ENCODE measurements at regions not wholly inside any gene's neighbourhood (a gene's known extent, or its start where the extent isn't known, plus 50 kb on each side); places are given as distances from the start of the nearest gene placed in this dataset.

GRCh38 chr11:122024278-122024677, 91.7 kb downstream of the BLID start:
- no peak overlapping the region for H3K27ac ChIP-seq
- TF ChIP-seq, protein P1, sequence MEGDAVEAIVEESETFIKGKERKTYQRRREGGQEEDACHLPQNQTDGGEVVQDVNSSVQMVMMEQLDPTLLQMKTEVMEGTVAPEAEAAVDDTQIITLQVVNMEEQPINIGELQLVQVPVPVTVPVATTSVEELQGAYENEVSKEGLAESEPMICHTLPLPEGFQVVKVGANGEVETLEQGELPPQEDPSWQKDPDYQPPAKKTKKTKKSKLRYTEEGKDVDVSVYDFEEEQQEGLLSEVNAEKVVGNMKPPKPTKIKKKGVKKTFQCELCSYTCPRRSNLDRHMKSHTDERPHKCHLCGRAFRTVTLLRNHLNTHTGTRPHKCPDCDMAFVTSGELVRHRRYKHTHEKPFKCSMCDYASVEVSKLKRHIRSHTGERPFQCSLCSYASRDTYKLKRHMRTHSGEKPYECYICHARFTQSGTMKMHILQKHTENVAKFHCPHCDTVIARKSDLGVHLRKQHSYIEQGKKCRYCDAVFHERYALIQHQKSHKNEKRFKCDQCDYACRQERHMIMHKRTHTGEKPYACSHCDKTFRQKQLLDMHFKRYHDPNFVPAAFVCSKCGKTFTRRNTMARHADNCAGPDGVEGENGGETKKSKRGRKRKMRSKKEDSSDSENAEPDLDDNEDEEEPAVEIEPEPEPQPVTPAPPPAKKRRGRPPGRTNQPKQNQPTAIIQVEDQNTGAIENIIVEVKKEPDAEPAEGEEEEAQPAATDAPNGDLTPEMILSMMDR (conservative IDR thresholded peaks at IDR 0.05), result no peak
- TF ChIP-seq ZFX (IDR thresholded peaks at IDR 0.05), result no peak

- TF ChIP-seq ZFX (IDR thresholded peaks at IDR 0.05), result no peak
- TF ChIP-seq, protein P1 (conservative IDR thresholded peaks at IDR 0.05), result no peak
- no peak overlapping the region for H3K27ac ChIP-seq
Measured at GRCh38 chr11:122023614-122024250, 92.3 kb downstream of the BLID start.

DNA sequence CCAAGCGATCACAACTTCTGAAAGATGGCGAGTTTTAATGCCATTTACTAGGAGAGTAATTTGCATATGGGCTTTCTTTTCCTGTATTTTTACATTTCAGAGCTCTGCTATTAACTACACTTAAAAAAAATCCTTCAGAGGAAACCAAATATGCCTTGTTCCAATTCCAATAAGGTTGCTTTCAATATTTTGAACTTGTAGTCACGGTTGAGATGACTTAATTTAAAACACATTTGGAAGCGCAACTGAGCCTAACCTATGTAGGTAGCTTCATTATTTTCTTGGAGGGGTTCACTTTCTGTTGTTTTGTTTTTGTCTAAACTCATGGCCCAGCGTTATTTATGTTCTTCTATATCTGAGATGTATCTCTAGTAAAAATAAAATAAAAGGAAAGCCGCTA, 93.4 kb downstream of the BLID start:
- no peak overlapping the region for H3K27ac ChIP-seq
- no peak for TF ChIP-seq ZFX (IDR thresholded peaks at IDR 0.05)
- TF ChIP-seq, protein P1 (conservative IDR thresholded peaks at IDR 0.05), result no peak

- no peak for TF ChIP-seq ZFX (IDR thresholded peaks at IDR 0.05)
- TF ChIP-seq, protein P1 (conservative IDR thresholded peaks at IDR 0.05), result peak; percentile 19
- no peak overlapping the region for H3K27ac ChIP-seq
Measured at GRCh38 chr11:122020902-122021301, 95.1 kb downstream of the BLID start.

GRCh38 chr11:122019908-122020694, 95.9 kb downstream of the BLID start:
- TF ChIP-seq, protein P1 (conservative IDR thresholded peaks at IDR 0.05), result no peak
- TF ChIP-seq ZFX (IDR thresholded peaks at IDR 0.05), result no peak
- H3K27ac ChIP-seq, result no peak overlapping the region

GRCh38 chr11:122007601-122008071, 108.4 kb downstream of the BLID start:
- TF ChIP-seq ZFX (IDR thresholded peaks at IDR 0.05), result no peak
- TF ChIP-seq, protein P1 (conservative IDR thresholded peaks at IDR 0.05), result no peak
- no peak overlapping the region for H3K27ac ChIP-seq

DNA sequence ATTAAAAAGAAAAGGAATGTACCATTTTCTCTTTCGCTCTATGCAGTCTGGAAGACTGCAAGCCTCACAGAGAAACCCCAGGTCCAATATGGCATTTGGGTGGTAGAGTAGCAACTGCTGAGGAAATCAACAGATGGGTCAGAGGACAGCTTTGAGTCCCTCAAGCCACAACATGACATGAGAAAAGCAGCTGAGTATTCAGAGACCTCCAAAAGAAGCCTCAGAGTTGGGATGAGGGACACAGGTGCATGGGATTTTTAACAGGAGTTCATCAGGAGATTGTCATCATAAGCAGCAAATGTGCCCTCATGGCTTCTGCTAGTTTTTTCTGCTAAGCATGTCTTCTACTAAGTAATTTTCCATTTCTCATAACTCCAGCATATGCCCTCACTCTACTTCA, 111.6 kb downstream of the BLID start:
- TF ChIP-seq, protein P1 (conservative IDR thresholded peaks at IDR 0.05), result no peak
- TF ChIP-seq ZFX (IDR thresholded peaks at IDR 0.05), result no peak
- no peak overlapping the region for H3K27ac ChIP-seq

Measured in C4-2B (cell line).